HepG2 (cell line): ENCODE measurements at regions not wholly inside any gene's neighbourhood (a gene's known extent, or its start where the extent isn't known, plus 50 kb on each side); places are given as distances from the start of the nearest gene placed in this dataset.
"Not testable (repeated sequence)": the region's sequence is repeated elsewhere in the genome, so short reads cannot be mapped to it uniquely, and the experiment has no call there.

Experiments used
- ATAC-seq: fragments of 200-7000 bp; cut with Tn5 transposase; 3 replicates; pipeline ENCODE4 v1.9.1; 2020; ENCODE audit warnings: mild to moderate bottlenecking, moderate library complexity
- BruUV-seq: library from RNA; stranded (reverse); fragments of 400-500 nt; replicated peaks from 2 replicates; lab custom pipeline; 2021; lab: Mats Ljungman, UMichigan
- CTCF ChIA-PET: fragments of 300-600 bp; formaldehyde crosslinking; extraction: SDS; loops from one replicate; lab custom pipeline; 2021; ENCODE audit warnings: low total read pairs, inconsistent platforms, low intra/inter-chr PET ratio; lab: Yijun Ruan, JAX
- POLR2A ChIA-PET: fragments of 350-600 bp; sonication (Branson Sonifier 250); formaldehyde crosslinking; loops from one replicate; lab custom pipeline; 2020; ENCODE audit warnings: antibody characterized with exemption, inconsistent platforms; lab: Yijun Ruan, JAX
- DNase-seq: peaks from one replicate; pipeline ENCODE4 v3.0.0-alpha.2; 2015; ENCODE audit warnings: low spot score
- FAIRE-seq: peaks from 3 replicates; lab custom pipeline; 2011; peaks lifted over from hg19 to GRCh38; lab: Jason Lieb, UNC
- H2AFZ ChIP-seq: one replicate; pipeline ENCODE4 v1.6.1; 2011; ENCODE audit warnings: low read length, inconsistent platforms
- H3K27ac ChIP-seq: fragments of 300-600 bp; 3 replicates; pipeline ENCODE4 v1.8.0; 2011; ENCODE audit warnings: mixed run types, mild to moderate bottlenecking, mixed read lengths, low read length, inconsistent platforms; ENCODE audit not compliant: insufficient read depth; ENCODE audit errors: extremely low read length
- H3K27me3 ChIP-seq, 2 experiments: fragments of 200-600 bp in 1 of 2; 2 replicates in 1 of 2; 3 replicates in 1 of 2; pipeline versions ENCODE4 v1.6.0 to v1.8.0; 2011; ENCODE audit warnings: low read length in 2 of 2, mild to moderate bottlenecking in 2 of 2, moderate library complexity in 2 of 2, inconsistent platforms in 1 of 2; ENCODE audit not compliant: insufficient read depth in 2 of 2, control insufficient read depth in 1 of 2
- H3K36me3 ChIP-seq, 2 experiments: fragments of 200-600 bp in 1 of 2; replicated peaks in 1 of 2; 2 replicates in 1 of 2; 3 replicates in 1 of 2; pipeline versions ENCODE4 v1.5.1 to v1.8.0; 2011; ENCODE audit warnings: low read length in 2 of 2, inconsistent platforms in 1 of 2; ENCODE audit not compliant: insufficient read depth in 2 of 2, control insufficient read depth in 1 of 2
- H3K4me1 ChIP-seq: 2 replicates; pipeline ENCODE4 v1.5.1; 2012; ENCODE audit warnings: low read length, inconsistent platforms; ENCODE audit not compliant: insufficient read depth
- H3K4me2 ChIP-seq: 2 replicates; pipeline ENCODE4 v1.6.0; 2011; ENCODE audit warnings: low read depth, low read length, inconsistent platforms
- H3K4me3 ChIP-seq, 3 experiments: fragments of 200-600 bp in 1 of 3; sonication (generic), shearing (Covaris generic) in 1 of 3; replicated peaks in 1 of 3; 2 replicates each; pipeline ENCODE4 v1.5.1; 2011 to 2016; ENCODE audit warnings: low read length in 3 of 3, inconsistent platforms in 2 of 3, low read depth in 2 of 3, mild to moderate bottlenecking in 2 of 3, control low read depth in 1 of 3, mixed read lengths in 1 of 3; ENCODE audit not compliant: insufficient read depth in 1 of 3
- H3K79me2 ChIP-seq: one replicate; pipeline ENCODE4 v1.6.1; 2011; ENCODE audit warnings: low read length, inconsistent platforms; ENCODE audit not compliant: insufficient read depth
- H3K9ac ChIP-seq: 2 replicates; pipeline ENCODE4 v1.6.0; 2011; ENCODE audit warnings: mild to moderate bottlenecking, low read depth, low read length, inconsistent platforms; ENCODE audit not compliant: insufficient read depth
- H3K9me3 ChIP-seq: 2 replicates; pipeline ENCODE4 v1.5.1; 2012; ENCODE audit warnings: mild to moderate bottlenecking, low read length
- H4K20me1 ChIP-seq: 2 replicates; pipeline ENCODE4 v1.6.0; 2011; ENCODE audit warnings: inconsistent platforms, mild to moderate bottlenecking, low read length, moderate library complexity; ENCODE audit not compliant: insufficient read depth
- ARHGAP35 ChIP-seq: sonication (generic); formaldehyde crosslinking; IDR thresholded peaks from 2 replicates; pipeline ENCODE4 v1.9.0; 2022; ENCODE audit warnings: mild to moderate bottlenecking, inconsistent platforms, moderate library complexity, missing genetic modification reagents, borderline replicate concordance
- ARNT ChIP-seq: fragments of 450-650 bp; IDR thresholded peaks from 2 replicates; pipeline ENCODE4 v1.6.1; 2017
- E2F2 ChIP-seq: sonication (generic); formaldehyde crosslinking; IDR thresholded peaks from 2 replicates; pipeline ENCODE4 v1.4.0; 2020; ENCODE audit warnings: missing genetic modification reagents, borderline replicate concordance
- GRHL1 ChIP-seq: sonication (generic); formaldehyde crosslinking; conservative IDR thresholded peaks from 2 replicates; pipeline ENCODE4 v1.8.0; 2022; ENCODE audit warnings: missing genetic modification reagents
- JUNB ChIP-seq: sonication (generic); formaldehyde crosslinking; IDR thresholded peaks from 2 replicates; pipeline ENCODE4 v1.8.0; 2022; ENCODE audit warnings: missing genetic modification reagents, mild to moderate bottlenecking, borderline replicate concordance
- MXD4 ChIP-seq: IDR thresholded peaks from 2 replicates; pipeline ENCODE4 v1.6.1; 2016; ENCODE audit warnings: mild to moderate bottlenecking, missing biosample characterization, missing genetic modification reagents
- YEATS2 ChIP-seq: sonication (generic); formaldehyde crosslinking; IDR thresholded peaks from 2 replicates; pipeline ENCODE4 v1.4.0; 2020; ENCODE audit warnings: missing genetic modification reagents, borderline replicate concordance
- ZFP91 ChIP-seq: sonication (generic); formaldehyde crosslinking; IDR thresholded peaks from 2 replicates; pipeline ENCODE4 v1.9.0; 2022; ENCODE audit warnings: missing genetic modification reagents, mild to moderate bottlenecking, borderline replicate concordance
- ZNF138 ChIP-seq: sonication (generic); formaldehyde crosslinking; IDR thresholded peaks from 2 replicates; pipeline ENCODE4 v1.5.0; 2020; ENCODE audit warnings: mild to moderate bottlenecking, low read depth, missing genetic modification reagents
- ZNF253 ChIP-seq: sonication (generic); formaldehyde crosslinking; IDR thresholded peaks from 2 replicates; pipeline ENCODE4 v1.8.0; 2022; ENCODE audit warnings: mild to moderate bottlenecking, missing genetic modification reagents, borderline replicate concordance
- ZNF773 ChIP-seq: sonication (generic); formaldehyde crosslinking; IDR thresholded peaks from 2 replicates; pipeline ENCODE4 v1.4.0; 2020; ENCODE audit warnings: missing genetic modification reagents, borderline replicate concordance
- ZNF841 ChIP-seq: sonication (generic); formaldehyde crosslinking; IDR thresholded peaks from 2 replicates; pipeline ENCODE4 v1.8.1; 2023; ENCODE audit warnings: missing genetic modification reagents, borderline replicate concordance
- WGBS: methylation state at CpG from one replicate; pipeline ENCODE4 v1.1.6; 2017; ENCODE audit warnings: low lambda C conversion rate; 5-methylcytosine and 5-hydroxymethylcytosine counted together
- in situ Hi-C: cut with HindIII; loops from 2 replicates; pipeline ENCODE4 v1.10.0; 2017; ENCODE audit warnings: low pct_unique_long_range_greater_than_20kb; ENCODE audit not compliant: extremely low pct_ligation_motif_present
- intact Hi-C: fragments of 100-400 bp; cut with micrococcal nuclease; formaldehyde crosslinking; loops from one replicate; pipeline ENCODE4 v1.10.0; 2022; ENCODE audit not compliant: unreplicated experiment
- TF ChIP-seq, protein P1 (sequence below): sonication (generic); formaldehyde crosslinking; IDR thresholded peaks from 2 replicates; pipeline ENCODE4 v1.8.1; 2023; ENCODE audit warnings: mild to moderate bottlenecking, inconsistent platforms, moderate library complexity, missing genetic modification reagents, borderline replicate concordance

- H3K9me3 ChIP-seq, H2AFZ ChIP-seq, intact Hi-C loops, in situ Hi-C loops, H3K9ac ChIP-seq, FAIRE-seq, DNase-seq, POLR2A ChIA-PET, H3K4me2 ChIP-seq, H3K27me3 ChIP-seq, H3K79me2 ChIP-seq, H3K4me1 ChIP-seq, H4K20me1 ChIP-seq, H3K4me3 ChIP-seq, H3K36me3 ChIP-seq, H3K27ac ChIP-seq, ATAC-seq, CTCF ChIA-PET, BruUV-seq: not testable (repeated sequence)
- WGBS: 35% methylated on average over 4 of the region's 4 CpGs
Measured at GRCh38 chr3:65001119-65001518, 313.3 kb upstream of the ADAMTS9 start.

DNA sequence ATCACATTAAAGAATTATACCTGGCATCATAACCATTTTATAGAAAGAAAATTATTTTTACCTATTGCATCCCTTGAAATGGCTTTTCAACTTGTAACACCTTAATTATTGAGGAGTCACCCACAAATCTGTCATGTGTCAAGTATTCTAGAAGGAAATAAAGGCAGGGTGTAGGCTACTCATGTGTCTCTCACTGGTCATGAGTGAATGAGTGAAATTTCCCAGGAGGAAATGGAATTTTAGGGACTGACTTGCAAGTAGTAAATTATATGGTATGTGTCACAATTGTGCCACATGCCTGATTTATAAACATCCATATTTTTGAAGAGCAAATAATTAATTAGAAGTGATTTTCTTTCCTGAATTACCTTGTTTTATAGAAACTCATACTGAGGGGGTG lies 310.5 kb upstream of the ADAMTS9 start:
- POLR2A ChIA-PET: no interaction called here
- intact Hi-C loops (no loop called here), in situ Hi-C loops (no loop called here)
- DNase-seq (no peak), FAIRE-seq (no peak), ATAC-seq (no peak)
- H3K27ac ChIP-seq: no peak overlapping the region
- H3K4me1 ChIP-seq: 0 out of 2 replicates have a peak, but pooled peaks cover 11% of the 10 kb centered on the region
- no peaks in the 10 kb centered on the region; a peak in 1 of 5 replicates for H3K27me3 ChIP-seq
- no peaks in the 10 kb centered on the region for H4K20me1 ChIP-seq
- H2AFZ ChIP-seq: no peak overlapping the region
- H3K79me2 ChIP-seq: no peaks in the 10 kb centered on the region
- no peak overlapping the region for H3K4me2 ChIP-seq
- no TSS peak for BruUV-seq
- no peaks in the 10 kb centered on the region for H3K9me3 ChIP-seq
- H3K36me3 ChIP-seq: no peaks in the 10 kb centered on the region
- CTCF ChIA-PET: no interaction called here
- H3K4me3 ChIP-seq: no peak overlapping the region
- H3K9ac ChIP-seq: no peak overlapping the region
- TF ChIP-seq ZFP91 (CRISPR knock-in tag): no peak
- no peak for TF ChIP-seq JUNB (CRISPR knock-in tag)
- TF ChIP-seq, protein P1, sequence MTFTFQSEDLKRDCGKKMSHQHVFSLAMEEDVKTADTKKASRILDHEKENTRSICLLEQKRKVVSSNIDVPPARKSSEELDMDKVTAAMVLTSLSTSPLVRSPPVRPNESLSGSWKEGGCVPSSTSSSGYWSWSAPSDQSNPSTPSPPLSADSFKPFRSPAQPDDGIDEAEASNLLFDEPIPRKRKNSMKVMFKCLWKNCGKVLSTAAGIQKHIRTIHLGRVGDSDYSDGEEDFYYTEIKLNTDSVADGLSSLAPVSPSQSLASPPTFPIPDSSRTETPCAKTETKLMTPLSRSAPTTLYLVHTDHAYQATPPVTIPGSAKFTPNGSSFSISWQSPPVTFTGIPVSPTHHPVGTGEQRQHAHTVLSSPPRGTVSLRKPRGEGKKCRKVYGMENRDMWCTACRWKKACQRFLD (CRISPR knock-in tag): no peak
- TF ChIP-seq ZNF253 (CRISPR knock-in tag): no peak
- TF ChIP-seq YEATS2 (CRISPR knock-in tag): no peak
- no peak for TF ChIP-seq E2F2 (CRISPR knock-in tag)
- no peak for TF ChIP-seq ARNT
- TF ChIP-seq ZNF841 (CRISPR knock-in tag): no peak
- TF ChIP-seq ZNF138 (CRISPR knock-in tag): no peak
- no peak for TF ChIP-seq GRHL1 (CRISPR knock-in tag)
- no peak for TF ChIP-seq MXD4 (CRISPR knock-in tag)
- no peak for TF ChIP-seq ARHGAP35
- TF ChIP-seq ZNF773 (CRISPR knock-in tag): no peak
